ENCODE measurements at regions not wholly inside any gene's neighbourhood (a gene's known extent, or its start where the extent isn't known, plus 50 kb on each side); places are given as distances from the start of the nearest gene placed in this dataset.

- TF ChIP-seq CTCF (IDR thresholded peaks at IDR 0.05) (no peak), POLR2A (IDR thresholded peaks at IDR 0.05) (no peak)
Observed at GRCh38 chr9:2260417-2261306, 245.5 kb downstream of the SMARCA2 start.
